ENCODE measurements at regions not wholly inside any gene's neighbourhood (a gene's known extent, or its start where the extent isn't known, plus 50 kb on each side); places are given as distances from the start of the nearest gene placed in this dataset.

GRCh38 chr2:183438541-183438940 lies 314.3 kb downstream of the NUP35 start:
- TF ChIP-seq FOXA1 (IDR thresholded peaks at IDR 0.05) (no peak), FOXM1 (IDR thresholded peaks at IDR 0.05; ENCODE audit: borderline replicate concordance) (no peak), SUZ12 (IDR thresholded peaks at IDR 0.05) (no peak), SP1 (IDR thresholded peaks at IDR 0.05) (no peak), HDGF (IDR thresholded peaks at IDR 0.05; ENCODE audit: borderline replicate concordance) (no peak), PKNOX1 (IDR thresholded peaks at IDR 0.05) (no peak), ARNT (IDR thresholded peaks at IDR 0.05) (no peak)
